H9 (cell line): ENCODE measurements at regions not wholly inside any gene's neighbourhood (a gene's known extent, or its start where the extent isn't known, plus 50 kb on each side); places are given as distances from the start of the nearest gene placed in this dataset.

Source experiments
- DNase-seq: peaks from one replicate; pipeline ENCODE4 v3.0.0-alpha.2; 2017
- H2AFZ ChIP-seq: one replicate; pipeline ENCODE4 v1.6.1; 2013; ENCODE audit warnings: mild to moderate bottlenecking, low read length, control low read depth, moderate library complexity
- H2AK5ac ChIP-seq: 2 replicates; pipeline ENCODE4 v1.6.1; 2013; ENCODE audit warnings: low read length, control low read depth, mixed read lengths; ENCODE audit not compliant: insufficient read length
- H2BK120ac ChIP-seq: one replicate; pipeline ENCODE4 v1.6.1; 2013; ENCODE audit warnings: low read depth, mild to moderate bottlenecking, low read length, control low read depth, inconsistent platforms; ENCODE audit not compliant: poor library complexity, severe bottlenecking
- H2BK12ac ChIP-seq: 2 replicates; pipeline ENCODE4 v1.6.1; 2013; ENCODE audit warnings: low read length, control low read depth, mixed read lengths, low read depth; ENCODE audit not compliant: insufficient read length
- H2BK15ac ChIP-seq: 2 replicates; pipeline ENCODE4 v1.6.1; 2013; ENCODE audit warnings: low read depth, low read length, control low read depth
- H2BK20ac ChIP-seq: one replicate; pipeline ENCODE4 v1.6.1; 2013; ENCODE audit warnings: low read depth, mild to moderate bottlenecking, low read length, control low read depth, inconsistent platforms; ENCODE audit not compliant: poor library complexity, severe bottlenecking
- H2BK5ac ChIP-seq: 2 replicates; pipeline ENCODE4 v1.6.1; 2013; ENCODE audit warnings: low read length, control low read depth, mixed read lengths; ENCODE audit not compliant: insufficient read length
- H3K14ac ChIP-seq: 2 replicates; pipeline ENCODE4 v1.6.1; 2013; ENCODE audit warnings: low read length, control low read depth; ENCODE audit not compliant: insufficient read depth
- H3K18ac ChIP-seq: 2 replicates; pipeline ENCODE4 v1.6.1; 2013; ENCODE audit warnings: low read depth, mild to moderate bottlenecking, mixed read lengths, low read length, control low read depth; ENCODE audit not compliant: insufficient read length
- H3K23ac ChIP-seq: 2 replicates; pipeline ENCODE4 v1.6.1; 2013; ENCODE audit warnings: low read length, control low read depth, mixed read lengths, low read depth; ENCODE audit not compliant: insufficient read length
- H3K23me2 ChIP-seq: 2 replicates; pipeline ENCODE4 v1.6.1; 2013; ENCODE audit warnings: low read depth, mild to moderate bottlenecking, mixed read lengths, low read length, control low read depth; ENCODE audit not compliant: insufficient read length, poor library complexity, severe bottlenecking
- H3K27ac ChIP-seq: 2 replicates; pipeline ENCODE4 v1.5.1; 2013; ENCODE audit warnings: low read length, control low read depth, mixed read lengths, low read depth; ENCODE audit not compliant: insufficient read length
- H3K27me3 ChIP-seq: 2 replicates; pipeline ENCODE4 v1.6.1; 2013; ENCODE audit warnings: low read length, control low read depth, inconsistent platforms; ENCODE audit not compliant: insufficient read depth
- H3K4ac ChIP-seq: 2 replicates; pipeline ENCODE4 v1.6.1; 2013; ENCODE audit warnings: low read depth, mild to moderate bottlenecking, control low read depth, inconsistent platforms, low read length, moderate library complexity
- H3K4me1 ChIP-seq: 2 replicates; pipeline ENCODE4 v1.6.1; 2013; ENCODE audit warnings: low read length, control low read depth, inconsistent platforms; ENCODE audit not compliant: insufficient read depth
- H3K4me2 ChIP-seq: 2 replicates; pipeline ENCODE4 v1.6.1; 2013; ENCODE audit warnings: low read length, control low read depth, mixed read lengths; ENCODE audit not compliant: insufficient read length, insufficient read depth
- H3K56ac ChIP-seq: 2 replicates; pipeline ENCODE4 v1.6.1; 2013; ENCODE audit warnings: low read depth, mild to moderate bottlenecking, mixed read lengths, low read length, control low read depth; ENCODE audit not compliant: insufficient read length
- H3K79me1 ChIP-seq: 2 replicates; pipeline ENCODE4 v1.6.1; 2013; ENCODE audit warnings: low read depth, mild to moderate bottlenecking, moderate library complexity, low read length, control low read depth, inconsistent platforms; ENCODE audit not compliant: insufficient read depth, poor library complexity, severe bottlenecking
- H3K79me2 ChIP-seq: 2 replicates; pipeline ENCODE4 v1.6.1; 2013; ENCODE audit warnings: low read length, control low read depth, inconsistent platforms; ENCODE audit not compliant: insufficient read depth
- H3K9ac ChIP-seq: 2 replicates; pipeline ENCODE4 v1.6.1; 2013; ENCODE audit warnings: low read length, control low read depth, mixed read lengths; ENCODE audit not compliant: insufficient read length; ENCODE audit errors: extremely low read depth
- H3K9me3 ChIP-seq: one replicate; pipeline ENCODE4 v1.6.1; 2013; ENCODE audit warnings: low read depth, low read length, inconsistent platforms; ENCODE audit not compliant: control insufficient read depth
- H3T11ph ChIP-seq: one replicate; pipeline ENCODE4 v1.6.1; 2013; ENCODE audit warnings: mild to moderate bottlenecking, low read length, control low read depth, inconsistent platforms
- H4K20me1 ChIP-seq: one replicate; pipeline ENCODE4 v1.6.1; 2013; ENCODE audit not compliant: control insufficient read depth, insufficient read length, insufficient read depth
- H4K5ac ChIP-seq: 2 replicates; pipeline ENCODE4 v1.6.1; 2013; ENCODE audit warnings: low read depth, mild to moderate bottlenecking, mixed read lengths, low read length, control low read depth; ENCODE audit not compliant: insufficient read length
- H4K8ac ChIP-seq: replicated peaks from 2 replicates; pipeline ENCODE4 v1.6.1; 2013; ENCODE audit warnings: low read length, control low read depth, mixed read lengths, low read depth; ENCODE audit not compliant: insufficient read length
- H4K91ac ChIP-seq: 2 replicates; pipeline ENCODE4 v1.6.1; 2013; ENCODE audit warnings: low read depth, mild to moderate bottlenecking, moderate library complexity, mixed read lengths, low read length, control low read depth; ENCODE audit not compliant: insufficient read length
- H3K27ac Mint-ChIP-seq, 3 experiments: 2 replicates in 2 of 3; 3 replicates in 1 of 3; pipeline ENCODE4 v1.8.0; 2020 to 2021; ENCODE audit warnings: mixed read lengths in 3 of 3, mild to moderate bottlenecking in 1 of 3, moderate library complexity in 1 of 3
- H3K27me3 Mint-ChIP-seq: 2 replicates; pipeline ENCODE4 v1.8.0; 2021; ENCODE audit warnings: low read depth, mild to moderate bottlenecking, moderate library complexity, mixed read lengths
- H3K36me3 Mint-ChIP-seq, 3 experiments: 2 replicates in 2 of 3; 3 replicates in 1 of 3; pipeline ENCODE4 v1.8.0; 2020 to 2021; ENCODE audit warnings: low read depth in 3 of 3, mixed read lengths in 3 of 3; ENCODE audit not compliant: insufficient read depth in 1 of 3
- H3K4me1 Mint-ChIP-seq, 2 experiments: 2 replicates each; pipeline ENCODE4 v1.8.0; 2020; ENCODE audit warnings: mixed read lengths in 2 of 2
- H3K4me3 Mint-ChIP-seq, 2 experiments: 2 replicates in 1 of 2; 3 replicates in 1 of 2; pipeline ENCODE4 v1.8.0; 2020 to 2021; ENCODE audit warnings: mild to moderate bottlenecking in 2 of 2, mixed read lengths in 2 of 2, moderate library complexity in 1 of 2
- H3K9me3 Mint-ChIP-seq, 2 experiments: 2 replicates in 1 of 2; 3 replicates in 1 of 2; pipeline ENCODE4 v1.8.0; 2020; ENCODE audit warnings: mild to moderate bottlenecking in 2 of 2, mixed read lengths in 2 of 2, moderate library complexity in 1 of 2
- WGBS: extraction: QIAGEN DNeasy Blood & Tissue Kit; methylation state at CpG from one replicate; pipeline ENCODE4 v1.1.7; 2013; ENCODE audit warnings: missing lambda C conversion rate, low lambda C conversion rate, mixed read lengths; ENCODE audit not compliant: insufficient read length; ENCODE audit errors: extremely low coverage; 5-methylcytosine and 5-hydroxymethylcytosine counted together
- TF ChIP-seq, protein P1 (sequence below): fragments of 200-600 bp; sonication (generic); conservative IDR thresholded peaks from 3 replicates; pipeline ENCODE4 v1.8.0; 2021; ENCODE audit warnings: antibody characterized with exemption, mild to moderate bottlenecking

- Histone ChIP-seq H4K5ac (no peak overlapping the region), H3K27ac (no peak overlapping the region)
- no peaks in the 10 kb centered on the region for H3K36me3 Mint-ChIP-seq
Measured at GRCh38 chr12:102543494-102544485, 63.4 kb upstream of the IGF1 start.

More at GRCh38 chr12:102543494-102544485, 63.4 kb upstream of the IGF1 start:
- Histone ChIP-seq H4K8ac (no peak overlapping the region), H3K14ac (no peak overlapping the region), H2AK5ac (no peak overlapping the region), H3K18ac (no peak overlapping the region), H4K91ac (no peak overlapping the region), H3K79me1 (no peaks in the 10 kb centered on the region), H2AFZ (no peak overlapping the region), H3K9ac (no peak overlapping the region), H3K4me2 (no peak overlapping the region), H4K20me1 (no peaks in the 10 kb centered on the region), H3K4me1 (no peaks in the 10 kb centered on the region; the same call in 1 of the 2 replicates), H2BK15ac (no peak overlapping the region), H3K23ac (no peak overlapping the region), H3K9me3 (no peaks in the 10 kb centered on the region), H3K23me2 (no peaks in the 10 kb centered on the region), H2BK5ac (no peak overlapping the region), H3T11ph (no peak overlapping the region), H3K27me3 (no peaks in the 10 kb centered on the region), H2BK120ac (no peak overlapping the region), H2BK20ac (no peak overlapping the region), H3K79me2 (no peaks in the 10 kb centered on the region), H3K56ac (no peak overlapping the region), H2BK12ac (no peak overlapping the region), H3K4ac (no peak overlapping the region)
- WGBS, result no CpG with 5 or more reads among the region's 5 CpGs
- TF ChIP-seq, protein P1, sequence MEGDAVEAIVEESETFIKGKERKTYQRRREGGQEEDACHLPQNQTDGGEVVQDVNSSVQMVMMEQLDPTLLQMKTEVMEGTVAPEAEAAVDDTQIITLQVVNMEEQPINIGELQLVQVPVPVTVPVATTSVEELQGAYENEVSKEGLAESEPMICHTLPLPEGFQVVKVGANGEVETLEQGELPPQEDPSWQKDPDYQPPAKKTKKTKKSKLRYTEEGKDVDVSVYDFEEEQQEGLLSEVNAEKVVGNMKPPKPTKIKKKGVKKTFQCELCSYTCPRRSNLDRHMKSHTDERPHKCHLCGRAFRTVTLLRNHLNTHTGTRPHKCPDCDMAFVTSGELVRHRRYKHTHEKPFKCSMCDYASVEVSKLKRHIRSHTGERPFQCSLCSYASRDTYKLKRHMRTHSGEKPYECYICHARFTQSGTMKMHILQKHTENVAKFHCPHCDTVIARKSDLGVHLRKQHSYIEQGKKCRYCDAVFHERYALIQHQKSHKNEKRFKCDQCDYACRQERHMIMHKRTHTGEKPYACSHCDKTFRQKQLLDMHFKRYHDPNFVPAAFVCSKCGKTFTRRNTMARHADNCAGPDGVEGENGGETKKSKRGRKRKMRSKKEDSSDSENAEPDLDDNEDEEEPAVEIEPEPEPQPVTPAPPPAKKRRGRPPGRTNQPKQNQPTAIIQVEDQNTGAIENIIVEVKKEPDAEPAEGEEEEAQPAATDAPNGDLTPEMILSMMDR, result peak; percentile 52
- H3K4me3 Mint-ChIP-seq, result no peak overlapping the region
- no peaks in the 10 kb centered on the region for H3K9me3 Mint-ChIP-seq
- no peak for DNase-seq
- peaks cover 0 to 4% of the 10 kb centered on the region in 2 experiments; a peak in 2 of 4 replicates for H3K4me1 Mint-ChIP-seq
- no peaks in the 10 kb centered on the region for H3K27me3 Mint-ChIP-seq
- no peak overlapping the region for H3K27ac Mint-ChIP-seq
